A172 (cell line): ENCODE measurements at regions not wholly inside any gene's neighbourhood (a gene's known extent, or its start where the extent isn't known, plus 50 kb on each side); places are given as distances from the start of the nearest gene placed in this dataset.

ENCODE experiments used
- DNase-seq: peaks from one replicate; pipeline ENCODE4 v3.0.0-alpha.2; 2015; ENCODE audit warnings: low spot score

DNA sequence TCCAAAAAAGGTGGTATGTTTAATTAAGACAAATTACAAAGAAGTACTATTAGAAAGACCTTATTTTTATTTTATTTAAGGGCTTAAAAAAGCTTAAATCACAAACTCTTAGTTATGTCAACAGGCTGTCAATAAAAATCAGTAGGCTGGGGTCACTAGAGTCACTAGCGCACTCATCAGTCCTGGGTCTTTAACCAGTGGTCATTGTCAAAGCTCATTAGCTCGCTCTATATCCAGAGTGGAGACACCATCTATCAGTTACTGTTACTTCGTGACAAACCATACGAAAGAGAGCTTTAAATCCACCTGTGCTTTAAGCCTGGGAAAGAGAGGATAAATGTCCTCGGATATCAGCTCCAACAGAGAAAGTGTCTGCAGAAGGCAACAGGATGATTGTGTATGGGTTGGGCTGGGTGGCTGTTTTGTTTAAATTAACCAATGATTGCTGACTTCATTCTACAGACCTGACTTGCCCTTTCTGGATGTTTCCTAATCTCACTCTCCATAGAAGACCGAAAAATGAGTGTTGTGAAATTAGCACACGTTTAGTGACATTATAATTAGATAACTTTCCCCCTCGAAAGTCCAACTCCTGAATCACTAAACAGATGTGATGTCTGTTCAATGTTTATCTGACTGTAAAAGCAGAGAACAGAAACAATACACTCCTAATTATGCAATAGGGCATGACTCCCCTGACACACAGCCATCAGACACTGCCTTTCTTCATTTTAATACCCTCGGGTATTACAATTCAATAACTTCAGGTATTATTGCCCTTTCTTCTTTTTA, 123.6 kb upstream of the TNPO1 start:
- no peak for DNase-seq

DNA sequence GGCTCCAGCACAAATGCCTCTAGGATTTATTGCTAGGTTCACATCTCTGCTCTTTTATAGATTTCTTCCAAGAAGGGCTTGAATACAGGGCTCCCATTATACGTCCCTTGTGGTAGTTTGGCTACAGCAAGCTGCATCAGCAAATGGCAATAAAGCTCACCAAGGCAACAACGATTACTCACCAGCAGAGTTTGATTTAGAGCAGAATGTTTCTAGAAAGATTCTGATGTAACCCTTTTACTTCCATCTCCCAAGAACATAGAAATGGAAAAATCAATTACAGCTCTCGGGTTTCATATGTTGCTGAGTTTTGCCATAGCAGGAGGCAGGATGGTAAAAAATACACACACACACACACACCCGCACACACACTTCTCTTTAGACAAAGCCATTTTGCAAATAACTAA, 124.2 kb upstream of the TNPO1 start:
- DNase-seq: no peak

DNA sequence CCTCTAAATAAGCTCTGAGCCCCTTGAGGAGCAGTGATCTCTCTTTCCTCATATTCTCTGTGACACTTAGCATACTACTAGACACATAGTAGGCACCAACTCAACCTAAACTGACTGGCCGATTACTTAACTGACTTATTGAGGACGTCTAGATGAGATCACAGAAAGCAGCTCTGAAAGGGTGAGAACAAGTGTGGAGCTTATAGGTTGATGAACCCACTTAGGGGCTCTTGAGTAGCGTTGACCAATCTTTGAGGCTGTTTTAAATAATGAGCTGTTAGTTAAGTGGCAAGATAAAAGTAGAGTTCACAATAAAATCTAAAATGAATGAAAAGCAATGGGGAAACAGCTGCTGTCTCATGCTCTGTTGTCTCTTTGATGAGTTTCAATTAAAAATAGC, 124.7 kb upstream of the TNPO1 start:
- no peak for DNase-seq

DNA sequence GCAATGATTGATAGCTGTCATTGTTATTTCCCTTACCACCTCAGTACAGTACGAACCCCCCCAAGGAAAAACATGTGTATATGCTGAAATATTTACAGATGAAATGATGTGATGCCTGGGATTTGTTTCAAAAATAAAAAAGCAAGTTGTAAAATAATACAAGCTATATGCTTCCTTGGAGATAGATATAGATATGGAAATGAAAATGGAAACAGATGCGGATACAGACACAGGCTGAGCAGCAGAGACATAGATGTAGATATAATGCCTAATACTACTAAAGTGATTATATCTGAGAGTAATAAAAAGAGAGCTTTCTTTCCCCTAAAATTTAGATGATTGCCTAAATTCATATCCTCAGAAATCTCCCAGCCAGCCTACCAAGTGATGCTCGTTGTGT, 127.5 kb upstream of the TNPO1 start:
- DNase-seq: no peak

- no peak for DNase-seq
These were observed 129.2 kb upstream of the TNPO1 start for GRCh38 chr5:72687288-72687687.

- DNase-seq: no peak
These were observed 133.9 kb upstream of the TNPO1 start for GRCh38 chr5:72682561-72682960.

- no peak for DNase-seq
These were observed 134.7 kb upstream of the TNPO1 start for GRCh38 chr5:72681781-72682180.

DNA sequence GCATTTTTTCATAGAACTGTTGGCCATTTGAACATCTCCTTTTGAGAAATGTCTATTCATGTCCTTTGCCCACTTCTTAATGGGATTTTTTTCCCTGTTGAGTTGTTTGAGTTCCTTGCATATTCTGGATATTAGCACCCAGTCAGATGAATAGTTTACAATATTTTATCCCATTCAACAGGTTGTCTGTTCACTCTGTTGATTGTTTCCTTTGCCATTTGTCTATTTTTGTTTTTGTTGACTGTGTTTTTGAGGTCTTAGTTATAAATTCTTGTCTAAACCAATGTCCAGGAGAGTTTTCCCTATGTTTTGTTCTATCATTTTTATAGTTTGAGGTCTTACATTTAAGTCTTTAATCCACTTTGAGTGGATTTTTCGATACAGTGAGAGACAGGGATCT, 139.0 kb upstream of the TNPO1 start:
- DNase-seq: no peak

DNA sequence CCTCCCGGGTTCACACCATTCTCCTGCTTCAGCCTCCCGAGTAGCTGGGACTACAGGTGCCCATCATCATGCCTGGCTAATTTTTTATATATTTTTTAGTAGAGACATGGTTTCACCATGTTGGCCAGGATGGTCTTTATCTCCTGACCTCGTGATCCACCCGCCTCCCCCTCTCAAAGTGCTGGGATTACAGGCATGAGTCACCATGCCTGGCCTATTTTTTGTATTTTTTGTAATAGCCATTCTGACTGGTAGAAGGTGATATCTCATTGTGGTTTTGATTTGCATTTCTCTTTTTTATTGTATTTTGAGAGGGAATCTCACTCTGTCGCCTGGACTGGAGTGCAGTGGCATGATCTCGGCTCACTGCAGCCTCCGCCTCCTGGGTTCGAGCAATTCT, 139.6 kb upstream of the TNPO1 start:
- DNase-seq: peak; percentile 8

- DNase-seq: no peak
These were observed 142.8 kb upstream of the TNPO1 start for GRCh38 chr5:72673623-72674022.

GRCh38 chr5:72673180-72673579, 143.3 kb upstream of the TNPO1 start:
- DNase-seq: no peak

- no peak for DNase-seq
These were observed 148.8 kb upstream of the TNPO1 start for GRCh38 chr5:72667708-72668107.

DNA sequence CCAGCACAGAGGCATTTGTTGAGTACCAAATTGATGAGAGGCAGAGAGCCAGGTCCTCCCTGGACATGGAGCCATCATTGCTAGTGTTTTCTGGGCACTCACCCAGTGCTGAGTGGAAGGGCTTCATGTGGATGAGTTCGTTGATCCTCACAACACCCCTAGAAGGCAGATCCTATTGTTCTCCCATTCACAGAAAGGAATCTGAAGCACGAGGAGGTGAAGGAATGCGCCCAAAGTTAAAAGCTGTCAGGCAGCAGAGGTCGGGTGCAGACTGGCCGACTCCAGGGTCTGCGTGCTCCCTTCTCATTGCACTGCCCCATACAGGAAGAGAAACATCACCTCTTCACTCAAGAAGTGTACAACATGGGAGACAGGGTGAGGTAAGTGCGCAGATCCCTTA, 153.5 kb upstream of the TNPO1 start:
- DNase-seq: no peak

DNA sequence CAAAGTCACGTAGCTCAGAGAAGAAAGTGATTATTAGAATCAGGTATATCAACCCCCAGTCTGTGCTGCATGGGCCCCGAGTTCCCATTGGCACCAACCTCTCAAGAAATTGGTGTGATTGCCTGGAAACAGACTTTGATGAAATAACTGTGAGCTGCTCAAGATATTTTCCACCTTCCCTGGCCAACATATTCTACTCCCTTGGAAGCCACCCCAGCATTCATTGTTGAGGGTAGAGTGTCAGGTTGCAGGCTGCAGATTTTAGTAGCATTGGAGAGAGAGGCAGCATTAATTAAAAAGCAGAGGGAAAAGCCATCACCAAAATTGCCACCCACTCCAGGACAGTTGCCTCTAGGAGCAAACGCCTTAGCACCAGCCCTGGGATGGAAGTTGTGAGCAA, 154.2 kb upstream of the TNPO1 start:
- no peak for DNase-seq

DNA sequence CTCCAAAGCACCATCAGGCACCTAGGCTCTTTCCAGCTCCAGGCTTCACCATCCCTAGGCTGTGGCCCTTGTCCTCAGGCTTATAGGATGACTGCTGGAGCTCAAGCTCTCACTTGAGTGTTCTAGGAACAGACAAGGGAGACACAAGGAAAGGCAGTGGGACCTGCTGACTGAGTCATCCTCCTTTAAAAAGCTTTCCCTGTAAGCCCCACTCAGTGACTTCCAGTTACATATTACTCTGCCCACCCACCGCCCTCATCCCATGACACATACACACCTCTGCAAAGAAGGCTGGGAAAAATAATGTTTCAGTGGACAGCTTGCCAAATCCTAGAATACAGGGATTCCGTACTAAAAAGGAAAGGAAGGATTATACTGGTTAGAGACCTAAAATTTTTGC, 154.2 kb upstream of the ZNF366 start:
- DNase-seq: peak; percentile 34

DNA sequence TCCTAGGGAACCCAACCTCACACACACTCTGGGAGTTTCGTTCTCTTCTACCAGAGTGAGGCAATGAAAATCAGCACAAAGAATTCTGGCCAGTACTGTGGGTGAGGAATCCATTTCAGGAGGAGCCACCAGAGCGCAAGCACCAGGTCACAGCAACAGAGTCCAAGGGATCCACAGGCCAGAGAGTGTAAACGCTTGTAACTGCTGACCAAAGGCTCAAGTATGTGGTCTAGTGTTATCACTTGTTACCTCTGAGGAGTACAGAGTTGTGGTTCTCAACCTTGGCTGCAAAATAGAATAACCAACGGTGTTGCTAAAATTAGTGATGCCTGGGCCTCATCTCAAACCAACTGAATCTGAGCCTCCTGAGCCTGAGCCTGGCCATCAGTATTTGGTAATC, 152.5 kb upstream of the ZNF366 start:
- DNase-seq: no peak

DNA sequence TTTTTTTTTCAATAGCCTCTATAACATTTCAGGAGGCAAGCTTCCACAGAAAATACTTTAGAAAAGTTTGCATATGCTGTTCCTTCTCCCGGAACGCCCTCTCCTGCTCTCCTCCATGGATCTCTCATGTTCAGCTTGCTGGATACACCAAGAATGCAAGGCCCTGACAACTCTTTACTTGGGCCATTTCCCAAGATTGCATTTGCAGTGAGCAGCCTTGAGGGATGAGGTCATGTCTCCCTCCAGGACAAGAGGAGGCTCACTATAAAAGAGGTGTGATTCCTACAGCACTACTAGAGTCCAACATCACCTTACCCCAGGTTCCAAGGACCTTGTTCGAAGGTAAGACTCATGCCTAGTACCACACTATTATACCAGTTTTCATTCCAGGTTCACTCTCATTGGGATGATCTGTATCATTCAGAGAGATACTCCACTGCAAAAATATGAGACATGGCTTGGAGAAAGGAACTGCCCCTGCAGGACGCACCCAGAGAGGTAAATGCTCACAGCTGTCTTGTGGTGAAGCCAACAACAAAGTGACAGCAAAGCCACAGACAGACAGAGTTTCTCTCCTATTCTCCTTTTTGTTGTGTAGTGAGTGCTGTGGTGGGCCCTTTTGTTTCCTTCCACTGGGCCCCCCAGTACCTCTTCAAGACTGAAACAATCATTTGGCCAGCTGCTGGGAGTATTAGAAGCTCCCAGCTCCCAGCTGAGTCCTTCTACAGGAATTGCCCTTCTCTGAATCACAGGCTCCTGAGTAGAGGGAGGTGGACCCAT, 151.7 kb upstream of the ZNF366 start:
- no peak for DNase-seq

DNA sequence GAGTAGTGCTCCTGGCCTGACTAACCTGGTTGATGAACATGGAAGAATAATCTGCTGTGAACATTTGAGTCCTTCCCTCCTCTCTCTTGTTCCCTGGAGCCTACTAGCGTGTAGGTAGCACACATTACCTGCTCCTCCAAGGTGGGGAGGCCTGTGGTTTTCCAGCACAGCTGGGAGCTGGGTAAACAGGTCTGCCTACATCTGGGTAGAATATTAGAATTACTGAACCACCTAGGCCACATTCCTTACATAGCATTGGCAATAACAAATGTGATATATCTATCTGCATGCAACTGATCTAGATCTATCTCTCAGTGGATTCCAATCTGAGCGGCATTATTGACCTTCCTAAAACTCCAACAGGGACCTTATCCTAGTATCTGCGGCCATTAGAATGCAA, 151.0 kb upstream of the ZNF366 start:
- DNase-seq: no peak

GRCh38 chr5:72656756-72657513, 149.7 kb upstream of the ZNF366 start:
- DNase-seq: no peak

DNA sequence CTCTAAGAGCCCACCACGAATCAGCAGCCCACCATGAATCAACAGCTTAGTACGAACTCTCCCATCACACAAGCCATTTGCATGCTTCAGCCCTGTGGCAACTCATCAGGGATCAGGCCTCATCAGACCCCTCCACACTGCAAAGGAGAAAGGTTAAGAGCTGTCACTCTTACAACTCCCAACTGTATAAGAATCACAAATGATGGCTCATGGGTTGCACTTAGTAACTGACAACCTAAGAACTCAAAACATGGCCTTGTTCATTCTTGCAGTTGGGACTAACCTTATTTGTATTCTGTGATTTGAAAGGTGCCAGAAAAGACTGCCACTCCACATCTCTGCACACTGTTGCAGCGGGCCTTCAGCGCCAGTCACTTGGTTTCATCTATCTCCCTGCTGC, 149.1 kb upstream of the ZNF366 start:
- no peak for DNase-seq

DNA sequence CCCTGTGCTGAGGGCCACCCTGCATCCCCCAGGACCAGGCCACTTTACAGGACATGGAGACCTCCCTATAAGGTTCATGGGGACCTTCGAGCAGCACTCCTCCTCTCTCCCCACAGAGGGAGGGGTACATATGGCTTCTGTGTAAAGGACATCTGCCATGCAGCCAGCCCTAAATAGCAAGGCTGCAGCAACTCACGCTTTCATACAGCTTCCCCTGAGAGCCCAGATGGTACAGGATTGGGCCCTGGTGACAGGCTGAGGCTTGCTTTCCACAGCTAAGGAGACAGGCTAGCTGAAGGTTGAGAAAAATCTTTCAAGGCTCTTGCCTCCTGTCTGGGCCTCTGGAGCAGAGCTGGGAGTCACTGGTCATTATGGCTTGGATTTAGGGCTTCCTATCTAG, 147.0 kb upstream of the ZNF366 start:
- DNase-seq: no peak

DNA sequence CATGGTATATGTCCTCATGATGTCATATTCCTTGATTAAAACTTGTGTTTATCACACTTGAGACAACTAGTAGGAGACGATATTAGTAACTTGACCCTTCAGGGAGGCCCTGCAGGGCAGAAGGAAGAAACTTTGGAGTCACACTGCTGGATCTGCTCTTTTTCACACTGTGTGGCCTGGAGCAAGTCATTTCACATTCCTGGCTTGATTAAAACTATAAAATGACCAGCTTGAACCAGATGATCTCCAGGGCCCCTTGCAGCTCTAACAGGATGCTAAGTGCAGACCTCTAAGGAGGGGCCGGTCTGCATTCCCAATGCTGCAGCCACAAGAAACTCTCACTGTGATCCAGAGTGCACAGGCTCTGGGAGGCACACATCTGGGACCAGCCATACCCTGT, 146.4 kb upstream of the ZNF366 start:
- DNase-seq: no peak

GRCh38 chr5:72651779-72652178, 144.6 kb upstream of the ZNF366 start:
- peak; percentile 19 for DNase-seq
